ENCODE measurements at regions not wholly inside any gene's neighbourhood (a gene's known extent, or its start where the extent isn't known, plus 50 kb on each side); places are given as distances from the start of the nearest gene placed in this dataset.

GRCh38 chr4:37533286-37534033, 152.7 kb downstream of the RELL1 start:
- Histone ChIP-seq H3K4me1 (peaks cover 0 to 6% (median 0%) of the 10 kb centered on the region in 10 experiments; a peak in 1 of 20 replicates), H3K9ac (no peak overlapping the region), H3K27me3 (no peaks in the 10 kb centered on the region), H3K27ac (no peak overlapping the region), H3K9me3 (replicated peaks in 1 of 11) (no peaks in the 10 kb centered on the region), H3K4me2 (no peak overlapping the region), H3K4me3 (no peak overlapping the region), H4K20me1 (no peaks in the 10 kb centered on the region), H3K36me3 (no peaks in the 10 kb centered on the region)
- TF ChIP-seq Cebpa-rat (IDR thresholded peaks at IDR 0.05): no peak

DNA sequence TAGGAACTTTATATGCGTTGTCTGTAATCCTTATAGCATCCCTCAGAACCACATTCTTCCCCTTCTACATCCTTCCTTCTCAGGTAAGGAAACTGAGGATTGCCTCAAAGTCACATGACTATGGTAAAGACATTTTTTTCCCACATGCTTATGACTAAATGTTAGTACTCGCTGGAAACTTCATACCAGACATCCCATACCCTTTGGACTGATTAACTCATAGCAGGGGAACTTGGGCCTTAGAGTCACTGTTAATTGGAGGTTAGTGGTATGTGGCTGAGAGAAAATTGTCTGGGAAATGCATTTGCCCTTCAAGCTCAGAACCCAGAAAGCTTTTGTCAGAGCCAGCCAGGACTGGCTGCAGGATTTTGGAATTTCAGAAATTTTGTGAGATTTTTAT, 155.0 kb downstream of the RELL1 start:
- Histone ChIP-seq H3K4me3 (no peak overlapping the region), H3K27me3 (no peaks in the 10 kb centered on the region), H4K20me1 (no peaks in the 10 kb centered on the region), H3K36me3 (no peaks in the 10 kb centered on the region), H3K9me3 (replicated peaks in 1 of 11) (no peaks in the 10 kb centered on the region), H3K4me1 (peaks cover 0 to 6% (median 0%) of the 10 kb centered on the region in 10 experiments; a peak in 1 of 20 replicates), H3K9ac (no peak overlapping the region), H3K4me2 (no peak overlapping the region), H3K27ac (no peak overlapping the region)
- no peak for TF ChIP-seq Cebpa-rat (IDR thresholded peaks at IDR 0.05)

GRCh38 chr4:37530451-37530850, 155.7 kb downstream of the RELL1 start:
- no peaks in the 10 kb centered on the region for H3K9me3 ChIP-seq (replicated peaks in 1 of 11)
- H3K4me1 ChIP-seq: peaks cover 0 to 6% (median 0%) of the 10 kb centered on the region in 10 experiments; a peak in 1 of 20 replicates
- no peak for TF ChIP-seq Cebpa-rat (IDR thresholded peaks at IDR 0.05)
- H3K27ac ChIP-seq: no peak overlapping the region
- no peak overlapping the region for H3K4me2 ChIP-seq
- H3K36me3 ChIP-seq: no peaks in the 10 kb centered on the region
- no peak overlapping the region for H3K4me3 ChIP-seq
- no peak overlapping the region for H3K9ac ChIP-seq
- no peaks in the 10 kb centered on the region for H4K20me1 ChIP-seq
- H3K27me3 ChIP-seq: no peaks in the 10 kb centered on the region

GRCh38 chr4:37528166-37528885, 157.8 kb downstream of the RELL1 start:
- H3K4me3 ChIP-seq: no peak overlapping the region
- H3K9me3 ChIP-seq (replicated peaks in 1 of 11): no peaks in the 10 kb centered on the region
- no peak overlapping the region for H3K9ac ChIP-seq
- peaks cover 0 to under 1% (median 0%) of the 10 kb centered on the region in 10 experiments; a peak in 1 of 20 replicates for H3K4me1 ChIP-seq
- H3K27ac ChIP-seq: no peak overlapping the region
- peak in 1 of 11 experiments; percentile 40; a peak in 1 of 22 replicates for TF ChIP-seq Cebpa-rat (IDR thresholded peaks at IDR 0.05)
- no peaks in the 10 kb centered on the region for H4K20me1 ChIP-seq
- H3K27me3 ChIP-seq: no peaks in the 10 kb centered on the region
- H3K36me3 ChIP-seq: no peaks in the 10 kb centered on the region
- no peak overlapping the region for H3K4me2 ChIP-seq

GRCh38 chr4:37524267-37524666, 161.9 kb downstream of the RELL1 start:
- no peak overlapping the region for H3K27ac ChIP-seq
- H3K4me1 ChIP-seq: no peaks in the 10 kb centered on the region
- H3K27me3 ChIP-seq: no peaks in the 10 kb centered on the region
- no peaks in the 10 kb centered on the region for H3K36me3 ChIP-seq
- H4K20me1 ChIP-seq: no peaks in the 10 kb centered on the region
- TF ChIP-seq Cebpa-rat (IDR thresholded peaks at IDR 0.05): no peak
- H3K9me3 ChIP-seq (replicated peaks in 1 of 11): peaks cover 0 to 13% (median 0%) of the 10 kb centered on the region in 11 experiments; a peak in 3 of 22 replicates
- H3K9ac ChIP-seq: no peak overlapping the region
- no peak overlapping the region for H3K4me2 ChIP-seq
- H3K4me3 ChIP-seq: no peak overlapping the region

DNA sequence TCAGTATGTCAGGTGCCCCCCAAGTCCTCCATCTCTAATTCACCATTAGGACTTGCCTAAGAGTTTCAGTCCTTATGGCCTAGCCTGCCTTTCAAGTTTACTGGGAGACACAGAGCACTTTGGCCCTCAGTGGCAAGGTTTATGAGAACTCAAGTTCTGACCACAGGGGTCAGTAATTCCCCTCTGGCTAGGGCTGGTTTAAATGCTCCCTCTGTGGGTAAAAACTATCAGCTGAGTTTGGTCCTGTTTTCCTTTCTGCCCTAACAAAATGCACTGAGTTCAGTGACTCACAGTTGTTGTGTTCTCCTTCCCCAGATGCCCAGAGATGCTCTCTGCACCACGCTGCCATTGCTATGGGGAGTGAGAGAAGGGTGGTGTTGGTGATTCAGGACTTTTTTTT, 163.2 kb downstream of the RELL1 start:
- H3K27me3 ChIP-seq: no peaks in the 10 kb centered on the region
- H3K27ac ChIP-seq: no peak overlapping the region
- H3K9ac ChIP-seq: no peak overlapping the region
- no peaks in the 10 kb centered on the region for H4K20me1 ChIP-seq
- no peaks in the 10 kb centered on the region for H3K36me3 ChIP-seq
- H3K9me3 ChIP-seq (replicated peaks in 1 of 11): peaks cover 0 to 13% (median 0%) of the 10 kb centered on the region in 11 experiments; a peak in 3 of 22 replicates
- TF ChIP-seq Cebpa-rat (IDR thresholded peaks at IDR 0.05): no peak
- H3K4me2 ChIP-seq: no peak overlapping the region
- H3K4me1 ChIP-seq: no peaks in the 10 kb centered on the region
- no peak overlapping the region for H3K4me3 ChIP-seq

GRCh38 chr4:37517326-37517725, 168.8 kb downstream of the RELL1 start:
- no peak for TF ChIP-seq Cebpa-rat (IDR thresholded peaks at IDR 0.05)
- Histone ChIP-seq H3K36me3 (no peaks in the 10 kb centered on the region), H3K4me2 (no peak overlapping the region)

DNA sequence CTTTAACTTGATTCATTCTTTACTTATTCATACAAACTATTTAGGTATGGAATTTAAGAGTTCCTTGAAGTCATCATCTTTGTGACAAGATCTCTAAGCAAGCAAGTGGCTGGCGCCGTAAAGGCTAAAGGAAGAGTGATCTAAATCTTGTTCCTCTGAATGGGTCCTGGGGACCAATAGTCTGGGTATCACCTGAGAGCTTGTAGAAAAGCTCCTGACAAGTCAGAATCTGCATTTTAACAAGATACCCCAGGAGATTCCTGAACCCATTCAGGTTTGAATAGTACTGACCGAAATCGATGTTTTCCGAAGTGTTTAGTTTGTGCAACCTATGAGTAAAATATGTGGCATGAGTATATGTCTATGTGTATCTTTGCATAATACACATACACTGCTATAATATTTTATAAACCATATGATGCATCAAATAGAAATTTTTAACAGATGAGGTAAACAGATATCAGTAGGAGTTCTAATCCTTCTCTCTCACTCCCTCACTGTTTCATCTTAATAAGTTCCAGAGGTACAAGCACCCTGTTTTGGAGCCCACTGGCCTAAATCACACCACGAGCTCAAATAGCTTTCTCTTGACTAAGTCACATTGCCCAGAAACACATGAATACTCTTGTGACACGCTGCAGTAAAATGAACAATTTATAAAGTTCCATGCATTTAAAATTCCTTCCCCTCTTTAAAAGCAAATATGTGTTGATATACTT, 170.0 kb downstream of the RELL1 start:
- Histone ChIP-seq H3K9ac (no peak overlapping the region), H3K36me3 (no peaks in the 10 kb centered on the region), H4K20me1 (no peaks in the 10 kb centered on the region), H3K27ac (no peak overlapping the region), H3K27me3 (no peaks in the 10 kb centered on the region), H3K4me1 (no peaks in the 10 kb centered on the region), H3K9me3 (replicated peaks in 1 of 11) (peaks cover 6 to 38% (median 20%) of the 10 kb centered on the region in 11 experiments; a peak in 17 of 22 replicates), H3K4me3 (no peak overlapping the region), H3K4me2 (no peak overlapping the region)
- no peak for TF ChIP-seq Cebpa-rat (IDR thresholded peaks at IDR 0.05)

More at GRCh38 chr4:37517326-37517725, 168.8 kb downstream of the RELL1 start:
- Histone ChIP-seq H4K20me1 (no peaks in the 10 kb centered on the region), H3K9ac (no peak overlapping the region), H3K4me3 (no peak overlapping the region), H3K9me3 (replicated peaks in 1 of 11) (peaks cover 3 to 29% (median 13%) of the 10 kb centered on the region in 11 experiments; a peak in 15 of 22 replicates), H3K27ac (no peak overlapping the region), H3K4me1 (no peaks in the 10 kb centered on the region), H3K27me3 (no peaks in the 10 kb centered on the region)

DNA sequence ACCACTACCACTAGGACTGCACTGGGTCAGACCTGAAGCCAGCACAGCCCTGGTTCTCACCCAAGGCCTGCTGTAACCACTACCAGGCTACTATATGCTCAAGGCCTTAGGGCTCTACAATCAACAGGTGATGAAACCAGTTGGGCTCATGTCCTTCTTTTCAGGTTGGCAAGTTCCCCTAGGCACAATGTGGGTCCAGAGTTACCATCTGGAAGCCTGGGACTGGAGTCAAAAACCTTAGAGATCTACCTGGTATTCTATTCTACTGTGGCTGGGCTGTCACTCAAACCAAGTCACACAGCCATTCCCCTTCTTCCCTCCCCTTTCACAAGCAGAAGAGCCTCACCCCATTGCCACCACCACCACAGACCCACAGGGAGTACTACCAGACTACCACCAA, 175.6 kb downstream of the RELL1 start:
- Histone ChIP-seq H3K27ac (no peak overlapping the region), H3K9ac (no peak overlapping the region), H3K4me3 (no peak overlapping the region), H3K4me1 (no peaks in the 10 kb centered on the region), H3K27me3 (no peaks in the 10 kb centered on the region), H3K4me2 (no peak overlapping the region), H3K9me3 (replicated peaks in 1 of 11) (peaks cover 12 to 46% (median 32%) of the 10 kb centered on the region in 11 experiments; a peak in 21 of 22 replicates), H4K20me1 (no peaks in the 10 kb centered on the region), H3K36me3 (no peaks in the 10 kb centered on the region)
- TF ChIP-seq Cebpa-rat (IDR thresholded peaks at IDR 0.05): no peak
